ENCODE measurements at regions not wholly inside any gene's neighbourhood (a gene's known extent, or its start where the extent isn't known, plus 50 kb on each side); places are given as distances from the start of the nearest gene placed in this dataset.

DNA sequence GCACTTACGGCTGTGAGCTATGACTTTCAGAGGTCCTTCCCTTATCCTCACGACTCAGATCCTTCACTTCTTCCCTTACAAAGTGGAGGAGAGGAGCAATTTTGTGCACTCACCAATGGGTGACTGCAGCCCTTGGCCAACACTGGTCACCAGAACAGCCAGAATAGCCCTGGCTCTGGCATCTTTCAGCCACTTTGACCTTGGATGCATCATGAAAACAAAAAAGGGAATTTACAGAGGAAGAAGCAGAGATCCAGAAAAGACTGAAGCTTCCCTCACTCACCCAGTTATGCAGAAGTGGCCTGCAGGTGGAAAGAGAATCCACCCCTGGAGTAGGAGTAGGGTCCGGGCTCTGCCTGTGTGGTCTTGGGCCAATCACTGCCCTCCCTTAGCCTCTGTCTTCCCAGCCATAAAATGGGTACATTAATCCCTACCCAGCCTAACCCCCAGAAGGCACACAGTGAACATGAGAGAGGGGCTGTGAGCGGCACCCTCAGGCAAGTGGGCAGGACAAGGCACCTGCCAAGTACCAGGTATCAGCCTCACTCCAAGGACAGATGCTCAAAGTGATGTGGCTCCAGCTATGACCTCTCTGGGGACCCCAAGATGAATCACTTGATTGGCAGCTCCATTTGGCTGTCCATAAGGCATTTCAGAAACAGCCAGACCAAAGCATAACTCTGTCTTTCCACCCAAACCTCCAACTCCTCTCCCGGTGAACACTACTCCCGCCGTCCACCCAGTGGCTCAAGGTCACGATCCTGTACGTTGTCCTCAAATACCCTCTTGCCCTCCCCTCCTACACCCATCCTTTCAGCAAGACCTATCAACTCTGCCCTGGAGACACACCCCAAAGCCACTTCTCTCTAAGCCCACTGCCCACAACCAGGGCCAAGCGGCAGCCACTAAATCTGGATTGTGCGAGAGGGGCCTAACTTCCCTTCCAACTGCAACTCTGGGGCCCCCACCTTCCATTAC is 129.8 kb upstream of the ZMIZ1 start:
- DNase-seq: no peak

DNA sequence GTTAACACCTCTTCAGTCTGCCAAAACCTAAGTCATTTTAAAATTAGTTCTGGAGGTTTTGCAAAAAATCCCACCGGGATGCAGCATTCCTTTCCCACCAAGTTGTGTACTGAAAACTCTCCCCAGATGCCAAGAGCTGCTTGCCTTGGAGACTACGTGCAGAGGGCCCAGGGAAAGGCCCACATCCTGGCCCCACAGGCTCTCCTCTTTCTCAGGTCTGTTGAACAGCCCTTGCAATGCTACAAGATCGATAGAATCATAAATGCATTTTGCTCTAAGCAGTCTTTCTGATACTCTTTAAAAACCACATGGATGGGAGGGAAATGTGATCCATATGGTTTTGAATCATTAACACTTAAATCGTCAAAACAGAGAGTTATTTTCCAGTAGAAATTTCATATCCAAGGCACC is 126.7 kb upstream of the ZMIZ1 start:
- no peak for DNase-seq

GRCh38 chr10:78944723-78945312 is 123.9 kb upstream of the ZMIZ1 start:
- DNase-seq: no peak

DNA sequence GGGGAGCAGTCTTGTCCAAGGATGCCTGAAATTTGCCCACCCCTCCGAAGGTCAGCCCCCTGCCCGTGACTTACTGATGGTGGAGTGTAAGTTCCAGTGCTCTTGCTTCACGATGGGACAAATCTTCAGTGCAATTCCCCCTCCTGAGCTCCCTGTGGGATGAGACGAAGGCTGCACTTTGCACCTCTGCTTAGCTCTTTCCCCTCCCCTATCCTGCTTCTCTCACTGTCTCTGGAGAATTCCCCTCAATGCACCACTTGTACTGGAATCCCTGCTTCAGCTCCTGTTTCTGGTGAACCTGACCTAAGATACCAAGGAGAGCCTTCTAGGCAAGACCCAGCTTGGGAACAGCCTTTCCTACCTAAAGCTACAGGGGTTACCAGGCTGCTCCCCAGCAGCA is 122.9 kb upstream of the ZMIZ1 start:
- DNase-seq: no peak

DNA sequence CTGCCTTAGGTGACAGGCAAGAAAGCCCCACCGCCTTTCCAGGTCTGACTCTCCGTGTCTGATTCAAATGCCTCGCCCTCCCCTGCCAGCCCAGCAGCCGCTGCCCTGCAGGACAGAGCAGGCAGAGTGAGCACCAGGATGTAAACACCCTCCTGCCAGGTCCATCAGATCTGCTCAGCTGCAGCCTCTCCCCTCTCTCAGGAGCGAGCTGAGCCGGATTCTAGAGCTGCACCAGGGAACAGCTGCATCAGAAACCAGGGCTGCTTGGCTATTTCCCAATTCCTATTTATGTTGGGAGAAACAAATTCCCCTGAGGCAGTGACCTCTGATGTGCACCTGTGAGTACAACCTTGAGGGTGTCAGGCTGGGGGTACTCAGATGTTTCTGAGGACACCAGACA is 121.5 kb upstream of the ZMIZ1 start:
- no peak for DNase-seq

DNA sequence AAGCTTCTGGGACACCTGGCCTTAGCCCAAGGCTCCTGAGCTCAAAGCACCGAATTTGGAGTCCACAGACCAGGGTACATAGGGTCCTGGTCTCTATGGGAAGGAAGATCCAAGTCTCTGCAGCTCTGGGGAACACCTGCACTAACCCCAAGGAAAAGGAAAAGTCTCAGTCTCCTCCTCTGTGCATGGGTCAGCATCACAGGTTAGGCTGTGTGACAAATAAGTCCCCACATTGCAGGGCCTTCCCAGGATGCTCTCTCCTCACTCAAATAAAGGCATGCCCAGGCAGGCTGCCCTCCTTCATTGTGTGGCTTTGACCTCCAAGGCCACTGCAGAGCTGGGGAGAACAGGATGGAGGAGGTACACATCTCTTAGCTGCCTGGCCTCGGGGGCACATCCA is 121.0 kb upstream of the ZMIZ1 start:
- no peak for DNase-seq

GRCh38 chr10:78948621-78949030 is 120.1 kb upstream of the ZMIZ1 start:
- DNase-seq: no peak

DNA sequence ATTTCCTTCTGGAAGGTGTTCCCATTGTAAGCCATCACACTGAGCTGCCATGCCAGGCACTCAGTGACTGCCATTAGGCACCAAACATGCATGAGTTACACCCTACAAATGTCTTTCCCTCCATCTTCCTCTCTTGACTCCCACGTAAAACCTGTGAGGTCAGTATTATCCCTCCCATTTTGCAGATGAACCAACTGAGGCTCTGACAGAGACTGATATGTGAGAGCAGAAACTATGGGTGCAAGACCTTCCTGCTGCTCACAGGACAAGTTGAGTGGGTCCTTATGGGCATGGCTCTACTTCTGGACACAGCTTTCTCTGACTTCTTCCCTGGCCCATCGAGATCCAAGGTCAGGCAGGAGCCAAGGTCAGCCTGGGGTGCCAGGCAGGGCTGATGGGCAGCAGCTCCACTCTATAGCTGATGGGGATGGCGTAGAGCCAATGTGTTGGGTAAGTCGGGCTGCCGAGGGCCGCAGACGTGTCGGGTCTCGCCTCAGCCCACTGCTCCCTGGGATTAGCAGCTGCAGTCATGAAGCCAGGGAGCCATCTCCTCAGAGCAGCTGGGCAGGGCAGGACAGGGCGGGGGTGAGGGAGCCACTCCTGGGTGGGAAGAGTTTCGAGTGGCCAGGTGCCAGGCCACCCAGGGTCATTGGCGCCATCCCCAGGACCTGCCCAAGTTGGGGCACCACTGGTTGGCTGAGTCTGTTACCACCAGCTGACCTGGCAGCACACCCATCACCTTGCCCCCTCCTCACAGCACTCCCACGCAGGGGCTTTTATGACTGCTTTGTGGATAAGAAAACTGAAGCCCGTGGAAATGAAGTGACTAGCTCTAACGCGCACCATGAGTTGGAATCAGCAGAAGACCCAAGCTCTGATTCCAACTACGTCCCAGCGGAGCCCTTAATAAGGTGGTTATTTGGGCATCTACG is 117.8 kb upstream of the ZMIZ1 start:
- DNase-seq: no peak

GRCh38 chr10:78952030-78952429 is 116.7 kb upstream of the ZMIZ1 start:
- DNase-seq: no peak

GRCh38 chr10:78952686-78953085 is 116.1 kb upstream of the ZMIZ1 start:
- no peak for DNase-seq

- DNase-seq: no peak
Observed at GRCh38 chr10:78953113-78953798, 115.5 kb upstream of the ZMIZ1 start.

- no peak for DNase-seq
Observed at GRCh38 chr10:78953799-78954297, 114.9 kb upstream of the ZMIZ1 start.

DNA sequence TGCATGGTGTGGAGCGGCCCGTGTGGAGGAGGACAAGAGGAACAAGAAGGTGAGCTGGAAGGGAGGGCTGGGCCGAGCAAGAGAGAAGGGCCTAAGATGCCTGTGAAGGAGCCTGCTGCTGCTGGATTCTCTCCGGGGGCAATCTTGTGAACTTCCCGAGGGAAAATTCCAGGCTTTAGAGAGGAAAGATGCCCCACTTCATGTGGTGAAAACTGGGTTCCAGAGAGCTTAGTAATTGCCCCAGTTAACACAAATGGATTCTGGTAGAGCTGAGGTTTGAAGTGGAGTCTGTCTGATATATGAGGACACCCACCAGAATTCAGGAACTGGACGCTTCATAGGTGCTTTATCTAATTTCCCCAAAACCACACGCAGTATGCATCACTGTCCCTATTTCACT is 114.1 kb upstream of the ZMIZ1 start:
- DNase-seq: no peak

DNA sequence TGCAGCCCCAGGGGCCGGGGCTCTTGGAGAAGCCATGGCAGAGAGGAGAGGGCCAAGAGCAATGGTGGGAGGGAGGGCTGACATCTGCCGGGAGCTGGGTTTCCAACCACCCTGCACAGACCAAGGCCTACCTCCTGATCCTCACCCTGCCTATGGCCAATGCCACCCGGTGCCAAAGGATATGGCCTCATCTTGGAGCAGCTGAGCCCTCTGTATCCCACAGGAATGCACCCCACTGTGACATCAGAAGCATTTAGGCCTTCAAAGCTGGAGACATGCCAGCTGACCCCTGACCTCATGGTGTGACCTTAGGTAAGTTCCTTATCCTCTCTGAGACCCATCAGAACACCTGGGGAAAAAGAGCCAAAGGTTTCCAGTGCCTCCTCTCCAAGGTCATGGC is 113.6 kb upstream of the ZMIZ1 start:
- DNase-seq: no peak

DNA sequence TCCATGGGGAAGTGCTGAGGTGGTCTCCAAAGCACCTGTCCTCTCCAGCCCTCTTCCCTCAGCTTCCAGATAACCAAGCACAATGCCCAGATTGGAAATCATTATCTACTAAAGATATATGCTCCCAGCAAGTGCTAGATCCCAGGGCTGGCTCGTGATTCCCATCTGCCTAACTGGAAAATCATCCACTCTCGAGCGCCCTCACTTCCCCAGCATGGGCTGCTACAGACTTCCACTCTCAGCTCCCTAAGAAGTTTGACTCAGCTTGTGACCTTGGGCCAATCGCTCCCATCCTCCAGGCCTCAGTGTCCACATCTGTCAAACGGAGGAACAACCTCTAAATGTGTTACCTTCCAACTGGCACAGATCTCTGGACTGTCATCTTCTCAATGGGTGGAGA is 112.4 kb upstream of the ZMIZ1 start:
- DNase-seq: no peak

DNA sequence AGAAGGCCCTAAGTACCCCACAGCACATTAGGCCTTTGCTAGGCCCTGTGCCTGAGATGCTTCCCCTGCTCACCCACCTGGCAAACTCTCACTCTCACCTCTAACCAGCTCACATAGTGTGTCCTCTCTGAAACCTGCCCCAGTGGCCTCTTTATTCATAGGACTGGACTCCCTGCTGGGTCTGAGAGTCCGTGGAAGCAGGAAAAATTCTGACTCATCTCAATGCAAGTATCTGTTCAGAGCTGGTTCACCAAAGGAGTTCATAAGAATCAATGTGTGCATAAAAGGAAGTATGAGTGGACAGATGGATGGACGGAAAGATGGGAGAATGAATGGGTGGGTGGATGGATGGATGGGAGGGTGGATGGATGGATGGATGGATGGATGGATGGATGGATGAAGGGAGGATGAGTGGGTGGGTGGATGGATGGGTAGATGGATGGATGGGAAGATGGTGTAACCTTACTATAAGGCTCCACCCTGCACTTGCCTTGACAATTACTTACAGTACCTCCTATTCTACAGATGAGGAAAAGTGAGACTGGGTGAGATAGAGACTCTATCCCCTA is 111.2 kb upstream of the ZMIZ1 start:
- DNase-seq: no peak

DNA sequence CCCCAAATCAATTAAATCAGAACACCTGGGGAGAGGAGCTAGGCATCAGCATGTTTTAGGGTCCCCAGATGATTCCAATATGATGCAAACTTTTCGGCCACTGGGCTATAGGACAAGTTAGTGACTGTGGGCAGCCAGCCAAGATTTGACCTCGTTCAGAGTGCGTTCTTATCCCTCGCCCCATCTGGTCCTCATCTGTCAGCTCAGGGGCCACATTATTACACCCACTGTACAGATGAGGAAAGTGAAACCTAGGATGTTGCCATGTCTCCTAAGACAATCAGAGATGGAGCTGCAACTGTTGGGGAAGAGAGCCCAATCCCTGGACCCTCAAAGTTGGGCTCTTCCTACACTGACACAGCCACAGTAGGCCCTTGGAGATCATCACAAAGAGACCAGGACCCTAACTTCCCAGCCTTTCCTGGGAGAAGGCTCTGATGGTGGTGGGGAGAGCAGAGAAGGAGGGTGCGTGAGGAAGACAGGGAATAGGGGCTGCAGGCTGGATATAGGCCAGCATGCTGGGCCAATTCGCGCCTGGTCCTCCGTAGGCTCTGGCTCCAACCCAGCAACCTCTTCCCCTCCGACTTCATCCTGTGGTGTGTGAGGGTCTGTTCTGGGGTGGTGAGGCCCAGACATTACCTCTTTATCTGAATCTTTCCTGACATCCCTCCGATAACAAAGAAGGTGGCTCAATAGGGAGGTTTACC is 109.4 kb upstream of the ZMIZ1 start:
- no peak for DNase-seq

DNA sequence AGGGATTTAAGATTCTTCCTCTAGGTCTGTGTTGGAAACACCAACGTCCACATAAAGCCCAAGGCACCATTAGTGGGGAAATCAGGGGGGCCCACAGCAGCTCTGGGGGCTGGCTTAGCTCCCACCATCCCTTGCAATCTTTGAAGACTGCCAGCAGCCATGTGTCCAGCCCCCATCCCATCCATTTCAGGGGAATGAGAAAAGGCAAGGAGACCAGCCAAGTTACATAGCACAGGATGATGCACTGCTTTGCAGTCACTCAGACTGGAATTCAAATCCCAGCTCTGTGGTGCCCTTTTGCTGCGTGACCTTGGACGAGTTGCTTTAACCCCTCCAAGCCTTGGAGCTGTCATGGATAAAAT is 108.9 kb upstream of the ZMIZ1 start:
- DNase-seq: no peak

DNA sequence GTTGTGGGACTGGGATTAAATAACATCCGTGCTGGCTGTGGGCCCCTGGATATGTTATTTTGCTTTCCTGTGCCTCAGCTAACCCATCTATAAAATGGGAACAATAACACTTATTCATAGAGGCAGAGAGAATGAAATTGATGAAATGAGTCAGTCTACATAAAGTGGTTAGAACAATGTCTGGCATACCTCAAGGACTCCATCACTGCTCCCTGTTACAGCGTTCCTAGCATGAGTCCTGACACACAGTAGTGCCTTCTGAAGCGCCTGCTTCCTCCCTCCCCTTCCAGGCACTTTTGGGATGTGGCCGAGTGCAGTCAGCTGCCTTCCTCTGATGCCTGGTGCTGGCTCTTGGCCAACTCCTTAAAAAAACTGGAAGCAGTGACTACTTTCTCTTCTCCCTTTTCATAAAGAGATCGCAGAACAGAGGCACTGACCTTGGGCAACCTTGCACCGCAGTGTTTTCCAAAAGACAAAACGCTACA is 108.4 kb upstream of the ZMIZ1 start:
- no peak for DNase-seq

GRCh38 chr10:78961760-78962159 is 107.0 kb upstream of the ZMIZ1 start:
- no peak for DNase-seq

All from activated CD4-positive, alpha-beta T cell treated with anti-CD3 and anti-CD28 coated beads for 1 hour (primary cell).